Neural progenitor cell (in vitro differentiated cells): ENCODE measurements at regions not wholly inside any gene's neighbourhood (a gene's known extent, or its start where the extent isn't known, plus 50 kb on each side); places are given as distances from the start of the nearest gene placed in this dataset.

Experiments used
- DNase-seq: peaks from one replicate; pipeline ENCODE4 v3.0.0-alpha.2; 2016; ENCODE audit warnings: low spot score
- H2AFZ ChIP-seq: fragments of 200-600 bp; sonication (generic); replicated peaks from 2 replicates; pipeline ENCODE4 v1.6.1; 2016; ENCODE audit warnings: antibody characterized with exemption
- H3F3A ChIP-seq: fragments of 200-600 bp; sonication (generic); 2 replicates; pipeline ENCODE4 v1.6.1; 2016; ENCODE audit warnings: antibody characterized with exemption, low read depth
- H3K27ac ChIP-seq: fragments of 200-600 bp; sonication (generic); 2 replicates; pipeline ENCODE4 v1.5.1; 2016; ENCODE audit warnings: mild to moderate bottlenecking
- H3K27me3 ChIP-seq: fragments of 200-600 bp; sonication (generic); 2 replicates; pipeline ENCODE4 v1.6.1; 2016; ENCODE audit warnings: mild to moderate bottlenecking, moderate library complexity
- H3K36me3 ChIP-seq: fragments of 200-600 bp; sonication (generic); 2 replicates; pipeline ENCODE4 v1.5.1; 2016
- H3K4me1 ChIP-seq: fragments of 200-600 bp; sonication (generic); 2 replicates; pipeline ENCODE4 v1.6.1; 2016; ENCODE audit warnings: mixed run types
- H3K4me2 ChIP-seq: fragments of 200-600 bp; sonication (generic); 2 replicates; pipeline ENCODE4 v1.6.1; 2016
- H3K4me3 ChIP-seq: fragments of 200-600 bp; sonication (generic); 2 replicates; pipeline ENCODE4 v1.5.1; 2016
- H3K79me2 ChIP-seq: fragments of 200-600 bp; sonication (generic); 2 replicates; pipeline ENCODE4 v1.6.1; 2016; ENCODE audit warnings: low read depth
- H3K9ac ChIP-seq: fragments of 200-600 bp; sonication (generic); 2 replicates; pipeline ENCODE4 v1.6.1; 2016
- H3K9me3 ChIP-seq: fragments of 200-600 bp; sonication (generic); 2 replicates; pipeline ENCODE4 v1.5.1; 2016; ENCODE audit warnings: low read depth
- H4K20me1 ChIP-seq: fragments of 200-600 bp; sonication (generic); 2 replicates; pipeline ENCODE4 v1.6.1; 2016; ENCODE audit warnings: low read depth
- H3K27ac Mint-ChIP-seq: 3 replicates; pipeline ENCODE4 v1.8.0; 2021; ENCODE audit warnings: mixed read lengths
- H3K27me3 Mint-ChIP-seq: 2 replicates; pipeline ENCODE4 v1.8.0; 2022; ENCODE audit warnings: low read depth, mild to moderate bottlenecking, inconsistent platforms, moderate library complexity, mixed read lengths; ENCODE audit not compliant: insufficient read depth
- H3K36me3 Mint-ChIP-seq: 3 replicates; pipeline ENCODE4 v1.8.0; 2021; ENCODE audit warnings: mixed read lengths
- H3K4me1 Mint-ChIP-seq: 3 replicates; pipeline ENCODE4 v1.8.0; 2021; ENCODE audit warnings: mixed read lengths
- H3K4me3 Mint-ChIP-seq: 3 replicates; pipeline ENCODE4 v1.8.0; 2021; ENCODE audit warnings: mild to moderate bottlenecking, moderate library complexity, mixed read lengths
- H3K9me3 Mint-ChIP-seq: 3 replicates; pipeline ENCODE4 v1.8.0; 2020; ENCODE audit warnings: mixed read lengths
- CTCF ChIP-seq: fragments of 200-600 bp; sonication (generic); IDR thresholded peaks from 2 replicates; pipeline ENCODE4 v1.5.1; 2017; ENCODE audit warnings: antibody characterized with exemption, mild to moderate bottlenecking
- EZH2 ChIP-seq: fragments of 200-600 bp; sonication (generic); IDR thresholded peaks from 2 replicates; pipeline ENCODE4 v1.6.1; 2017; ENCODE audit warnings: antibody characterized with exemption, mild to moderate bottlenecking, moderate library complexity
- EZH2phosphoT487 ChIP-seq: fragments of 200-600 bp; sonication (generic); IDR thresholded peaks from 2 replicates; pipeline ENCODE4 v1.6.1; 2017; ENCODE audit warnings: antibody characterized with exemption

- Mint-ChIP-seq H3K4me1 (peaks cover 9% of the 10 kb centered on the region), H3K9me3 (no peaks in the 10 kb centered on the region), H3K27ac (no peak overlapping the region), H3K4me3 (no peak overlapping the region), H3K36me3 (no peaks in the 10 kb centered on the region), H3K27me3 (no peaks in the 10 kb centered on the region)
- Histone ChIP-seq H3K9ac (no peak overlapping the region), H3K4me2 (no peak overlapping the region), H3K27me3 (no peaks in the 10 kb centered on the region), H3K36me3 (no peaks in the 10 kb centered on the region), H2AFZ (no peak overlapping the region), H3F3A (no peaks in the 10 kb centered on the region), H3K27ac (no peak overlapping the region), H3K4me3 (no peak overlapping the region), H3K79me2 (no peaks in the 10 kb centered on the region), H3K4me1 (no peaks in the 10 kb centered on the region), H4K20me1 (no peaks in the 10 kb centered on the region), H3K9me3 (no peaks in the 10 kb centered on the region)
- DNase-seq: no peak
- no peak for TF ChIP-seq EZH2phosphoT487
- TF ChIP-seq EZH2: no peak
- no peak for TF ChIP-seq CTCF
These were observed 101.4 kb downstream of the BMP2 start for GRCh38 chr20:6868861-6869260.

GRCh38 chr20:6870559-6870958 is 103.1 kb downstream of the BMP2 start:
- Mint-ChIP-seq H3K4me1 (peaks cover 9% of the 10 kb centered on the region), H3K36me3 (no peaks in the 10 kb centered on the region), H3K27me3 (no peaks in the 10 kb centered on the region), H3K9me3 (no peaks in the 10 kb centered on the region), H3K4me3 (no peak overlapping the region), H3K27ac (no peak overlapping the region)
- Histone ChIP-seq H3K79me2 (no peaks in the 10 kb centered on the region), H4K20me1 (no peaks in the 10 kb centered on the region), H3K27me3 (no peaks in the 10 kb centered on the region), H3F3A (no peaks in the 10 kb centered on the region), H3K36me3 (no peaks in the 10 kb centered on the region), H3K9me3 (no peaks in the 10 kb centered on the region), H2AFZ (no peak overlapping the region), H3K9ac (no peak overlapping the region), H3K4me3 (no peak overlapping the region), H3K4me2 (no peak overlapping the region), H3K4me1 (no peaks in the 10 kb centered on the region), H3K27ac (no peak overlapping the region)
- TF ChIP-seq EZH2phosphoT487 (no peak), CTCF (no peak), EZH2 (no peak)
- no peak for DNase-seq

- DNase-seq: no peak
- Mint-ChIP-seq H3K27ac (no peak overlapping the region), H3K36me3 (no peaks in the 10 kb centered on the region), H3K9me3 (peaks cover 2% of the 10 kb centered on the region), H3K4me3 (no peak overlapping the region), H3K4me1 (no peaks in the 10 kb centered on the region), H3K27me3 (peaks cover 4% of the 10 kb centered on the region)
- Histone ChIP-seq H3K4me2 (no peak overlapping the region), H3K9me3 (no peaks in the 10 kb centered on the region), H3K4me1 (peaks cover 4% of the 10 kb centered on the region), H3K9ac (no peak overlapping the region), H3K4me3 (no peak overlapping the region), H2AFZ (no peak overlapping the region), H4K20me1 (no peaks in the 10 kb centered on the region), H3K27me3 (no peaks in the 10 kb centered on the region), H3K36me3 (no peaks in the 10 kb centered on the region), H3K79me2 (no peaks in the 10 kb centered on the region), H3F3A (no peaks in the 10 kb centered on the region), H3K27ac (no peak overlapping the region)
- TF ChIP-seq EZH2phosphoT487 (no peak), CTCF (no peak), EZH2 (no peak)
These were observed 110.1 kb downstream of the BMP2 start for GRCh38 chr20:6877633-6878032.
